ENCODE measurements at regions not wholly inside any gene's neighbourhood (a gene's known extent, or its start where the extent isn't known, plus 50 kb on each side); places are given as distances from the start of the nearest gene placed in this dataset.

- peak; percentile 15 for DNase-seq (ENCODE audit: low spot score)
Observed at GRCh38 chr7:97928844-97929243, 56.6 kb upstream of the ASNS start.

GRCh38 chr7:97927790-97928748 is 55.9 kb upstream of the ASNS start:
- peak; percentile 94 for TF ChIP-seq CTCF (IDR thresholded peaks at IDR 0.05; ENCODE audit: extremely low read depth, missing control alignments)
- DNase-seq (ENCODE audit: low spot score), result peak; percentile 86

Measured in GM20000 (cell line).